Transverse colon (tissue), 4 donors: ENCODE measurements at regions not wholly inside any gene's neighbourhood (a gene's known extent, or its start where the extent isn't known, plus 50 kb on each side); places are given as distances from the start of the nearest gene placed in this dataset.
"Not testable (repeated sequence)": the region's sequence is repeated elsewhere in the genome, so short reads cannot be mapped to it uniquely, and the experiment has no call there.

Experiments used
- DNase-seq: peaks from one replicate; pipeline ENCODE4 v3.0.0-alpha.2; 2019
- H3K27ac ChIP-seq, 4 donors: fragments of 200-600 bp; sonication (generic); 2 replicates each; pipeline ENCODE4 v1.5.1; 2016 to 2018; ENCODE audit warnings: inconsistent platforms in 4 of 4
- H3K27me3 ChIP-seq: fragments of 200-600 bp; sonication (generic); 2 replicates; pipeline ENCODE4 v1.5.1; 2017; ENCODE audit warnings: inconsistent platforms
- H3K36me3 ChIP-seq, 4 donors: fragments of 200-600 bp; sonication (generic); 2 replicates each; pipeline ENCODE4 v1.5.1; 2017 to 2019; ENCODE audit warnings: inconsistent platforms in 4 of 4
- H3K4me1 ChIP-seq, 4 donors: fragments of 200-600 bp; sonication (generic); 2 replicates each; pipeline ENCODE4 v1.5.1; 2017 to 2020; ENCODE audit warnings: inconsistent platforms in 4 of 4
- H3K4me3 ChIP-seq, 4 donors: fragments of 200-600 bp; sonication (generic); 1 replicate in 1 of 4; 2 replicates in 3 of 4; pipeline versions ENCODE4 v1.5.1 to v1.6.1; 2017 to 2019; ENCODE audit warnings: inconsistent platforms in 4 of 4
- H3K9me3 ChIP-seq, 2 donors: fragments of 200-600 bp; sonication (generic); 2 replicates each; pipeline ENCODE4 v1.5.1; 2017 to 2019; ENCODE audit warnings: inconsistent platforms in 2 of 2
- EP300 ChIP-seq: sonication (generic); formaldehyde crosslinking; IDR thresholded peaks from one replicate; pipeline ENCODE4 v1.6.1; 2017; ENCODE audit warnings: antibody characterized with exemption, low read depth
- POLR2A ChIP-seq: fragments of 450-650 bp; IDR thresholded peaks from one replicate; pipeline ENCODE4 v1.6.1; 2016; ENCODE audit warnings: antibody characterized with exemption, mild to moderate bottlenecking, moderate library complexity
- POLR2AphosphoS5 ChIP-seq, 3 donors: sonication (generic); formaldehyde crosslinking; IDR thresholded peaks; one replicate each; pipeline ENCODE4 v1.6.1; 2016; ENCODE audit warnings: antibody characterized with exemption in 3 of 3
- WGBS, 2 donors: methylation state at CpG; one replicate each; pipeline ENCODE4 v1.1.5; 2018; ENCODE audit warnings: low coverage in 1 of 2; 5-methylcytosine and 5-hydroxymethylcytosine counted together
- in situ Hi-C, 4 donors: fragments of 200-750 bp; cut with MboI; loops; one replicate each; pipeline versions ENCODE4 v1.15.0 to v1.15.1; 2017; ENCODE audit warnings: low sequenced_read_pairs in 3 of 4, low pct_ligation_motif_present in 1 of 4, low pct_unique_long_range_greater_than_20kb in 1 of 4
- intact Hi-C: fragments of 100-400 bp; cut with DNase I; formaldehyde crosslinking; loops from one replicate; pipeline ENCODE4 v1.15.1; 2023; ENCODE audit warnings: low total_unique reads
- TF ChIP-seq, protein P1 (sequence below), 5 experiments: fragments of 200-600 bp in 3 of 5; fragments of 450-650 bp in 2 of 5; sonication (generic) in 3 of 5; IDR thresholded peaks; 1 replicate in 2 of 5; 2 replicates in 3 of 5; pipeline ENCODE4 v1.5.1; 2016 to 2017; ENCODE audit warnings: antibody characterized with exemption in 5 of 5, inconsistent platforms in 3 of 5, mild to moderate bottlenecking in 2 of 5, moderate library complexity in 1 of 5

- H3K27ac ChIP-seq: no peak overlapping the region
- in situ Hi-C loops (no loop called here), intact Hi-C loops (no loop called here)
- no peaks in the 10 kb centered on the region for H3K27me3 ChIP-seq
- 77 to 83% methylated on average over 5 to 9 of the region's 9 CpGs for WGBS, 2 donors
- DNase-seq: no peak
- no peaks in the 10 kb centered on the region for H3K9me3 ChIP-seq
- no peak overlapping the region for H3K4me3 ChIP-seq
- H3K36me3 ChIP-seq: no peaks in the 10 kb centered on the region
- TF ChIP-seq POLR2A (no peak), POLR2AphosphoS5 (IDR thresholded peaks at IDR 0.05) (no peak), EP300 (no peak)
- TF ChIP-seq, protein P1, sequence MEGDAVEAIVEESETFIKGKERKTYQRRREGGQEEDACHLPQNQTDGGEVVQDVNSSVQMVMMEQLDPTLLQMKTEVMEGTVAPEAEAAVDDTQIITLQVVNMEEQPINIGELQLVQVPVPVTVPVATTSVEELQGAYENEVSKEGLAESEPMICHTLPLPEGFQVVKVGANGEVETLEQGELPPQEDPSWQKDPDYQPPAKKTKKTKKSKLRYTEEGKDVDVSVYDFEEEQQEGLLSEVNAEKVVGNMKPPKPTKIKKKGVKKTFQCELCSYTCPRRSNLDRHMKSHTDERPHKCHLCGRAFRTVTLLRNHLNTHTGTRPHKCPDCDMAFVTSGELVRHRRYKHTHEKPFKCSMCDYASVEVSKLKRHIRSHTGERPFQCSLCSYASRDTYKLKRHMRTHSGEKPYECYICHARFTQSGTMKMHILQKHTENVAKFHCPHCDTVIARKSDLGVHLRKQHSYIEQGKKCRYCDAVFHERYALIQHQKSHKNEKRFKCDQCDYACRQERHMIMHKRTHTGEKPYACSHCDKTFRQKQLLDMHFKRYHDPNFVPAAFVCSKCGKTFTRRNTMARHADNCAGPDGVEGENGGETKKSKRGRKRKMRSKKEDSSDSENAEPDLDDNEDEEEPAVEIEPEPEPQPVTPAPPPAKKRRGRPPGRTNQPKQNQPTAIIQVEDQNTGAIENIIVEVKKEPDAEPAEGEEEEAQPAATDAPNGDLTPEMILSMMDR (IDR thresholded peaks at IDR 0.05): no peak
- H3K4me1 ChIP-seq: no peaks in the 10 kb centered on the region
Observed at GRCh38 chr7:26988836-26989374, 106.9 kb downstream of the HOXA1 start.

DNA sequence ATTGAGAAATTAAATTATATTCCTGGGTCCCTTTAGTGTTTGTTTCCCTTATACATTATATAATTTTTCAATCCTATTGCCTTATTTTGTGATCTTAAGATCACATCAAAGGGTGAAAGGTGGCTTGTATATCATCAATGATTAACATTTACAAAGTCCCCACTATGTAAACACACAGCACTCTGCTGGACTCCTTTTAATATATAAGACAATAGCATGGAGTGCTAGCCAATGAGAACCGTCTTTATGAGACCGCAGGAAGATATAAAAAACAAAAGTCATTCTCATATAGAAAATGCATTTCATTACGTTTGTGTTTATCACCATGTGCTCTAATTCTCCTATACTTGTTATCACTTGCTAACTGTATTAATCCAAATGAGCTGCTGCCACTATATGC is 108.5 kb downstream of the HOXA1 start:
- no peaks in the 10 kb centered on the region for H3K4me1 ChIP-seq
- no peaks in the 10 kb centered on the region for H3K9me3 ChIP-seq
- no peak for DNase-seq
- intact Hi-C loops: no loop called here
- in situ Hi-C loops: no loop called here
- no peak overlapping the region for H3K27ac ChIP-seq
- TF ChIP-seq POLR2AphosphoS5 (IDR thresholded peaks at IDR 0.05): no peak
- TF ChIP-seq POLR2A: no peak
- TF ChIP-seq, protein P1 (IDR thresholded peaks at IDR 0.05): no peak
- TF ChIP-seq EP300: no peak
- WGBS, 2 donors: 43 to 50% methylated on average over 3 of the region's 3 CpGs
- no peaks in the 10 kb centered on the region for H3K27me3 ChIP-seq
- no peaks in the 10 kb centered on the region for H3K36me3 ChIP-seq
- H3K4me3 ChIP-seq: no peak overlapping the region

DNA sequence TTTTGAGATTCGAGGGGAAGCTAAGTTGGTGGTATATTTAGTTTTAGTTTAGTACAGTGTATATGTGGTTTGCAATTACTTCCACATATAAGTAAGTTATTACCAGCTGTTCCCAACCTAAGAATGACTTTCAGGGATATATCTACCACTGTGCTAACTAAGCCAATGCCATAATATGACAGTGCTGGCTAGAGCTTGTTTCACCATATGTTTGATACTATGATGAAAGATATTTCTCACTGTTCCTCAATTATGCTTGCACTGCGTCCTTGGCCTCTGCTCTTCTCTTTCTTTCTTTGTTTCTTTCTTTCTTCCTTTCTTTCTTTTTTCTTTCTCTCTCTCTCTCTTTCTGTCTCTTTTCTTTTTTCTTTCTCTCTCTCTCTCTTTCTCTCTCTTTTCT is 113.8 kb upstream of the SKAP2 start:
- no peak overlapping the region for H3K27ac ChIP-seq
- in situ Hi-C loops (no loop called here), intact Hi-C loops (no loop called here)
- no peak overlapping the region for H3K4me3 ChIP-seq
- H3K27me3 ChIP-seq: no peaks in the 10 kb centered on the region
- DNase-seq: no peak
- WGBS, 2 donors: 71 to 74% methylated on average over 2 of the region's 2 CpGs
- no peaks in the 10 kb centered on the region for H3K9me3 ChIP-seq
- TF ChIP-seq, protein P1 (IDR thresholded peaks at IDR 0.05): no peak
- TF ChIP-seq POLR2A (no peak), EP300 (no peak), POLR2AphosphoS5 (IDR thresholded peaks at IDR 0.05) (no peak)
- no peaks in the 10 kb centered on the region for H3K4me1 ChIP-seq
- no peaks in the 10 kb centered on the region for H3K36me3 ChIP-seq

GRCh38 chr7:26976840-26977239 is 112.5 kb upstream of the SKAP2 start:
- Histone ChIP-seq H3K27ac (no peak overlapping the region), H3K4me3 (no peak overlapping the region), H3K9me3 (peaks cover 5 to 6% of the 10 kb centered on the region in 2 donors), H3K36me3 (no peaks in the 10 kb centered on the region), H3K4me1 (no peaks in the 10 kb centered on the region), H3K27me3 (no peaks in the 10 kb centered on the region)
- in situ Hi-C loops: no loop called here
- TF ChIP-seq POLR2AphosphoS5 (IDR thresholded peaks at IDR 0.05) (no peak), EP300 (no peak), POLR2A (no peak)
- TF ChIP-seq, protein P1 (IDR thresholded peaks at IDR 0.05): no peak
- DNase-seq: no peak
- intact Hi-C loops: no loop called here

GRCh38 chr7:26971924-26972323 is 107.5 kb upstream of the SKAP2 start:
- in situ Hi-C loops, H3K36me3 ChIP-seq, H3K4me1 ChIP-seq, DNase-seq, intact Hi-C loops, H3K27me3 ChIP-seq, H3K4me3 ChIP-seq, H3K27ac ChIP-seq: not testable (repeated sequence)
- WGBS, 2 donors: 92 to 100% methylated on average over 2 of the region's 2 CpGs
- H3K9me3 ChIP-seq: peaks cover 8 to 13% of the 10 kb centered on the region in 2 donors
